ENCODE measurements at regions not wholly inside any gene's neighbourhood (a gene's known extent, or its start where the extent isn't known, plus 50 kb on each side); places are given as distances from the start of the nearest gene placed in this dataset.
A peak's percentile ranks its signal among the peaks of the same experiment; 100 is the strongest.

GRCh38 chr17:71157297-71157696, 963.5 kb upstream of the SOX9 start:
- Histone ChIP-seq H3K27ac (no peak overlapping the region), H3K9me3 (no peaks in the 10 kb centered on the region), H3K36me3 (no peaks in the 10 kb centered on the region), H3K27me3 (ENCODE audit: low read depth) (no peaks in the 10 kb centered on the region), H3K4me3 (no peak overlapping the region), H3K4me1 (no peaks in the 10 kb centered on the region)
- TF ChIP-seq, protein P1, sequence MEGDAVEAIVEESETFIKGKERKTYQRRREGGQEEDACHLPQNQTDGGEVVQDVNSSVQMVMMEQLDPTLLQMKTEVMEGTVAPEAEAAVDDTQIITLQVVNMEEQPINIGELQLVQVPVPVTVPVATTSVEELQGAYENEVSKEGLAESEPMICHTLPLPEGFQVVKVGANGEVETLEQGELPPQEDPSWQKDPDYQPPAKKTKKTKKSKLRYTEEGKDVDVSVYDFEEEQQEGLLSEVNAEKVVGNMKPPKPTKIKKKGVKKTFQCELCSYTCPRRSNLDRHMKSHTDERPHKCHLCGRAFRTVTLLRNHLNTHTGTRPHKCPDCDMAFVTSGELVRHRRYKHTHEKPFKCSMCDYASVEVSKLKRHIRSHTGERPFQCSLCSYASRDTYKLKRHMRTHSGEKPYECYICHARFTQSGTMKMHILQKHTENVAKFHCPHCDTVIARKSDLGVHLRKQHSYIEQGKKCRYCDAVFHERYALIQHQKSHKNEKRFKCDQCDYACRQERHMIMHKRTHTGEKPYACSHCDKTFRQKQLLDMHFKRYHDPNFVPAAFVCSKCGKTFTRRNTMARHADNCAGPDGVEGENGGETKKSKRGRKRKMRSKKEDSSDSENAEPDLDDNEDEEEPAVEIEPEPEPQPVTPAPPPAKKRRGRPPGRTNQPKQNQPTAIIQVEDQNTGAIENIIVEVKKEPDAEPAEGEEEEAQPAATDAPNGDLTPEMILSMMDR (IDR thresholded peaks at IDR 0.05): no peak
- intact Hi-C loops (cut with DNase I): no loop called here
- no peak for ATAC-seq
- no peak for DNase-seq

- Histone ChIP-seq H3K27ac (no peak overlapping the region), H3K36me3 (no peaks in the 10 kb centered on the region), H3K4me3 (no peak overlapping the region), H3K4me1 (no peaks in the 10 kb centered on the region), H3K9me3 (no peaks in the 10 kb centered on the region), H3K27me3 (ENCODE audit: low read depth) (no peaks in the 10 kb centered on the region)
- TF ChIP-seq, protein P1 (IDR thresholded peaks at IDR 0.05): no peak
- intact Hi-C loops (cut with DNase I): no loop called here
- ATAC-seq (no peak), DNase-seq (no peak)
Observed at GRCh38 chr17:71158437-71158836, 962.4 kb upstream of the SOX9 start.

DNA sequence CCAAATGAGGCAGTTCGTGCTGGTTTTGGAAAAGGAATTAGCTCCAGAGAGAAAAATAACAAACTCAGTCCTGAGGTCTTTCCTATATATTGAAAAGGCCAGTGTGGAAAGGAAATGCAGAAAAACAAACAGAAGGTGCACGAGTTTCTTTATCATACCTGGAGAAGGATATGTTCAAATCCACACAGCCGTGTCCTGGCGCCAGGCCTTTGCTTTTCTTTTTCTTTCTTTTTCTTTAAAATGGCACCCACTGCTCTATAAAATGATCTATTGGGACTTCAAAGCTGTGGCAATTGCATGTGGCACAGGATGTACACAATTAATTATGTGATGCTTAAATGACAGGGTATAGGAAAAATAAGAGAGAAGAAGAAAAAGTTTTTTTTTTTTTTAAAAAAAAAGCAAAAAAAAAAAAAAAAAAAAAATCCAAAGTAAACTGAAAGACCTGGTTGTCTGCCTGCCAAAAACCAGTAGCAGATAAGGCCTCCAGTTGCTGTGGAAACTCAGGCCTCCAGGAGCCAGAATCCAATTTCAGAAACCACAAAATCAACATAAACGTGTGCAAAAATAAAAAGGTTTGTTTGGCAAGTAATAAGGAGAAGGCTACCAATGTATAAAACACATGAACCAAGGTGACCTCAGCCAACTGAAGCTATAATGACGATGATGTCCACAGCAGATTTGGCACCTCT, 957.6 kb upstream of the SOX9 start:
- no peaks in the 10 kb centered on the region for H3K27me3 ChIP-seq (ENCODE audit: low read depth)
- no peaks in the 10 kb centered on the region for H3K36me3 ChIP-seq
- H3K27ac ChIP-seq: no peak overlapping the region
- H3K4me3 ChIP-seq: peak overlapping the region; percentile 15
- H3K4me1 ChIP-seq: no peaks in the 10 kb centered on the region
- TF ChIP-seq, protein P1 (IDR thresholded peaks at IDR 0.05): no peak
- ATAC-seq: peak; percentile 52 to 74
- DNase-seq: no peak
- intact Hi-C loops (cut with DNase I): no loop called here
- no peaks in the 10 kb centered on the region for H3K9me3 ChIP-seq

DNA sequence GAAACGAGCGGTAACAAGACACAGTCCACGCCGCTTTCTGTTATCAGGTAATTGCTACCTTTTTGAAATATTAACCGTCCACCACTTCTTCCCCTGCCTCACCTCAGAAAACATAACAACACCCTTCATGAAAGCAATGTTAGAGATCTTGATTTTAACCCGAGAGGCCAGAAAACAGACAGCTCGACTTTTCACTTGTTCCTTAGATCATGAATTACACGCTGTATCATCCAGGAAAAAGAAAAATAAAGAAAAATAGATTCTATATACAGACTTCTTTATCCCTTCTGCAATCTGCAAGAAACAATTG, 957.1 kb upstream of the SOX9 start:
- Histone ChIP-seq H3K4me1 (no peaks in the 10 kb centered on the region), H3K27me3 (ENCODE audit: low read depth) (no peaks in the 10 kb centered on the region), H3K4me3 (peak overlapping the region; percentile 15), H3K36me3 (no peaks in the 10 kb centered on the region), H3K27ac (no peak overlapping the region), H3K9me3 (no peaks in the 10 kb centered on the region)
- intact Hi-C loops (cut with DNase I): no loop called here
- ATAC-seq (no peak), DNase-seq (no peak)
- TF ChIP-seq, protein P1 (IDR thresholded peaks at IDR 0.05): no peak

DNA sequence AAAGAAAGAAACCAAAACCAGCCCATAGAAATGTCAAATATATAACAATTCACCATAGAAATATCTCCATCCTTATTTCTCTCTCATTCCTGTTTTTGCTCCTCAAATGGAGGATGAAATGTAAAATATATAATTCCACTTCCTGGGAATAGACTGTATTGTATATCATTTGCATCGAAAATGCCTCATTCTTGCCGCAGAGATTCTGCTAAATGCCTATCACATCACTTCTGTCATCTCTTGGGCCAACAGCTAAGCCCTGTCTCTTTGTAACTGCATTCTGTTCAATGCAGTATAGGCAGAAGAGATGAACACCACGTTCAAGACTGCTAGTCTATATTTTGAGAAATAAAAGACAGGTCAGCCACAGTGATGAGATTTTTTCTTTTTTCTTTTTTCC, 956.3 kb upstream of the SOX9 start:
- intact Hi-C loops (cut with DNase I): no loop called here
- no peak for ATAC-seq

More for the DNA sequence above, 956.3 kb upstream of the SOX9 start:
- DNase-seq: no peak
- Histone ChIP-seq H3K27me3 (ENCODE audit: low read depth) (no peaks in the 10 kb centered on the region), H3K4me3 (no peak overlapping the region), H3K4me1 (no peaks in the 10 kb centered on the region), H3K27ac (no peak overlapping the region), H3K36me3 (no peaks in the 10 kb centered on the region), H3K9me3 (no peaks in the 10 kb centered on the region)
- TF ChIP-seq, protein P1 (IDR thresholded peaks at IDR 0.05): no peak

Measured in lower lobe of right lung (tissue), 2 donors.